ENCODE measurements at regions not wholly inside any gene's neighbourhood (a gene's known extent, or its start where the extent isn't known, plus 50 kb on each side); places are given as distances from the start of the nearest gene placed in this dataset.
"Not testable (repeated sequence)": the region's sequence is repeated elsewhere in the genome, so short reads cannot be mapped to it uniquely, and the experiment has no call there.

DNA sequence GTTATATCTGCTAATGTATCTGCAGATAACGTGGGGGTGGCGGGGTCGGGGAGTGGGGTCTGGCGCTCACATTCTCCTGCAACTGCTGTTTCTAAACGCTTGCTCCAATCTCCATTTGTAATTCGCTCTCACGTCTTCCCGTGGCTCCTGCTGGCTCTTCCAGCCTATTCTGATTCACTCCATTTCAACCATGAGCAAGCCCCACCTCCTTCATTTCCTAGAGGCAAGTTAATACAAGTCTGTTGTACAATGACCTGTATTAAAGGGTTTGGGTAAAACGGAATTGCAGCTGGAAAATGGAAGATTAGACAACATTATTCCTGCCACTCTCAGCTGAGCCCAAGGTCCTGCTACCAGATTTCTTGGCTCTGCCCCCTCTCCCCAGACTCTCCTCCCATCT lies 132.3 kb downstream of the CSNK2A3 start:
- no peak for DNase-seq (ENCODE audit: extremely low read depth, low read depth)

DNA sequence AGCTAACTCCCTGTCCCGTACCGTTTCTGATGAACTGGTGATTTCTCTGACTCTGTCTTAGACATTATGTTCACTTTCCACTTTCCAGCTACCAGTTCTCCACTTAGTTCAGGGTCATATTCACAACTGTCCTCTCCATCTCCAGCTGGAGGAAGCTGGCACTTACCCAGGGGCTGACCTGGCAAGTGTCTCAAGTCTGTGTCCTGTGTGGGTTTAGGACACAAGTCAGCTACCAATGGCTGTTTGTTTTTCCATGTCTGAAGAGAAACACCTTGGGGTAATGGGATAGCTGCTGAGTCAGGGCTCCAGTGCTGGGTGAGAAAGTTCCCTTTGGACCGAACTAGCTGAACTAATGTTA lies 134.4 kb downstream of the CSNK2A3 start:
- DNase-seq (ENCODE audit: extremely low read depth, low read depth), result no peak

DNA sequence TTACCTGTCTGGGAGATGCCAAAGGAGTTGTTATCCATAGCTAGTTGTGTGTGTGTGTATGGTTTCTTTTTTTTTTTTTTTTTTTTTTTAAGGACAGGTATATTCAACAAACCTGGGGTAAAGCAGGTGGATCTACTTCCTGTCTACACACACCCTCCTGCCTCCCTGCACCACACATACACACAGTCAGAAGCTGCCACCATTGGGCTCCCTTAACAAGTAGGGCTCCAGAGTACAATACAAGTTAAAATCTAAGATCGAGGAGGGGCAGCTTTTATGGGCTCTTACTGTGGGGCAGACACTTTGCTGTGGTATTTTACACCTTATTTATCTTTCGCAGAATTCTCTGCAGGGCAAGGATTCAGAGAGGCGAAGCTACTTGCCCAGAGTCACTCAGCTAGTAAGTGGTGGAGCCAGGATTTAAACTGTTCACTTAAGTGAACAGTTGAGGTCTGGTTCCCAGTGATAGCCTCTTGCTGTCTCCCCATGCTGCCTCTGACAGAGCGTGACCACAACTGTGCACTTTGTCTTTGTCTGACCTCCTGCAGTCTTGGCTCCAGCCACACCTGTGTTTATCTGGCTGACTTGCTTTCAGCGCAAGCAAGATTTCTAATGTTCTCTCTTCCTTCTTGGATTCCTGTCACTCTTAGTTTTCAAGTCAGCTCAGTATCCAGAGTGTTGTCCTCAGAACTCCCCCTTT lies 135.0 kb downstream of the CSNK2A3 start:
- DNase-seq (ENCODE audit: extremely low read depth, low read depth), result no peak

DNA sequence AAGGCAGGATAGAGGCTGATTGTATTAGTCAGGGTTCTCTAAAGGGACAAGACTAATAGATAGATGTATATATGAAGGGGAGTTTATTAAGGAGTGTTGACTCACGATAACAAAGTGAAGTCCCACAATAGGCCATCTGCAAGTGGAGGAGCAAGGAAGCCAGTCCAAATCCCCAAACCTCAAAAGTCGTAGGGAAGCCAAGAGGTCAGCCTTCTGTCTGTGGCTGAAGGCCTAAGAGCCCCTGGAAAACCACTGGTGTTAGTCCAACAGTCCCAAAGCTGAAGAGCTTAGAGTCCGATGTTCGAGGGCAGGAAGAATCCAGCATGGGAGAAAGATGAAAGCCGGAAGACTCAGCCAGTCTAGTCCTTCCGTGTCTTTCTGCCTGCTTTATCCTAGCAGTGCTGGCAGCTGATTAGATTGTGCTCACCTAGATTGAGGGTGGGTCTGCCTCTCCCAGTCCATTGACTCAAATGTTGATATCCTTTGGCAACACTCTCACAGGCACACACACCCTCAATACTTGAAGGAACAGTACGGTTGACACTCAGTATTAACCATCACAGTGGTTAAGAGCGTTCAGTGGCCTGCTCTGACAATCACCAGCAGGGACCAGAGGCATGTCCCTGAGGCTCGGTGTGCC lies 135.6 kb downstream of the CSNK2A3 start:
- no peak for DNase-seq (ENCODE audit: extremely low read depth, low read depth)

DNA sequence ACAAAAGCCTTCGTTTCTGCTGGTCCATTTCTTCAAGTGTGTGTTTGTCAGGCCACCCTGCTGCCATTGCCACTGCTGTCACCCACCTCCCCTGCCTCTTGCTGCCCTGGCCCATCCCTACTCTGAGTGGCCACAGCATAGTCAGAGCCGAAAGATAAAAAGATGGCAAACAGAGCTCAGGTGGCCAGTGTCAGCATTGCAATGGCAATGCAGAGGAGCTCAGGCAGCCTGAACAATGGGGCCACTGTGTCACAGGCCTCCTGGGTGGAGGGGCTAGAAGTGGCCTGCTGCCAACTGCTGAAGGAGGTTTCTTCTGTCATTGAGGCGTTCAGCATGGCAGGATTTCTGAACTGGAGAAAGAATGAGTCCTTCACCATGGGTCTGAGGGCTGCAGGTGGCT lies 137.1 kb downstream of the CSNK2A3 start:
- no peak for DNase-seq (ENCODE audit: extremely low read depth, low read depth)

DNA sequence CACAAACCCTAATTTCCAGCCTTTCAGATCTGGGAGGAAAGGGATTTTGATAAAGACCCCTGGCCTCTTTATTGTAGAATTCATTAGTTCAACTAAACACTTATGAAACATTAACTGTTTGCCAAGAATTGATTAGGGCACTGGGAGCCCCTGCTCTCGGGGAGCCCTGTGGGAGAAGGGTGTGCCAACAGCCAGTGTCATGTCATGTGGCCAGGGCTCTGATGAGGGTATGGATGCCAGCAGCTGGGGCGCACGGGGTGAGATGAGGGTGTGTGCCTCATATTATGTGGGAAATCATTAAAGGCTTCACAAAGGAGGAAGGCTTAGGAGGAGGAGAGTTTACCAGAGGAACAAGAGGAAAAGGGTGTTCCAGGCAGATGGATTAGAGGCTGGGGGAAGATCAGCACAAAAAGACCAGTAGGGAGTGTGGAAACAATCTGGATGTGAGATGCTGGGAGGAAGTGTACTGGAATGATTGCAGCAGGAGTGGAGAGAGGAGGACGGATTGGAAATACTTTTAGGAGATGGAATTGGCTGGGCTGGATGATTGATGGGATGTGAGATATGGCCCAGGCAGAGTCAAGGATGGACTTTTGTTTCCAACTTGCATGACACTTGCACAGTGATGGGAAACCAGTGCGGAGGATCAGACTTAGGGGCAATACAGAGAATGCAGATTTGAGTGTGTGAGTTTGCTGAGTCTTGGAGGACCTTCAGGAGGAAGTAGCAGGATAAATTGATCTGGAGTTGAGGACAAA lies 137.8 kb downstream of the CSNK2A3 start:
- DNase-seq (ENCODE audit: extremely low read depth, low read depth), result no peak

DNA sequence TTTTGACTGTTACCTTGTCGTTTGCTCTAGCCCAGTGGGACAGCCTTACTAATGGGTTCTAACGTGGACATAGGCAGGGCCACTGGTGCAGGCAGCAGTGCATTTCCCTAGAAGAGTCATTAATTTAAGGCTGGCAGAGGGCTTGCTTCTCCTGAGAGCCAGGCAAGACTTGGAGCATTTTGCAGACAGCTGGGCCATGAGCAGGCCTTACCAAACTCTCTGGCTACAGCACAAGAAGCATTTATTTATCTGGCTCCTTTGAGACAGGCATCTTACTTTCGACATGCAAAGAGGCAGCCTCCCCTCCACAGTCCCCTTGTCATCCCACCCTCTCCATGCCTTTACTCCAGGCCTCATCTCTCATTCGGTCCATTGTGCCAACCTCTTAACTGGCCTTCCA lies 139.9 kb downstream of the CSNK2A3 start:
- no peak for DNase-seq (ENCODE audit: extremely low read depth, low read depth)

DNA sequence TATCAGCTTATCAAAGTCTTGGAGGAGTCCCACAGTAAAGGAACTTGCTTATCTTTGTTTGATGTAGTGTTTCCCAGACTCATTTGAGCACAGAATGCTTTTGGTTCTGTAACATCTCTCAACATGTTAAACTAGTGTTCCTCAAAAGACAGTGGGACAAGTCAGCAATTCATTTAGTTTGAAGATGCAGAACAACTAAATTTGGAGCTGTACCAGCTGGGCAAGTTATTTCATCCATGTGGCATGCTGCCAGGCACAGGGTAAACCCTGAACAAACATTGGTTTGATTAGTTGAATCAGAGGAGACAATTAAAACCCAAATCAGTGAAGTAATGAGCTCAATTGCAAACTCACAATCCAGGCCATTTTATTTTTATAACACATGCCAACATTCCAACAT lies 141.2 kb downstream of the CSNK2A3 start:
- no peak for DNase-seq (ENCODE audit: extremely low read depth, low read depth)

DNA sequence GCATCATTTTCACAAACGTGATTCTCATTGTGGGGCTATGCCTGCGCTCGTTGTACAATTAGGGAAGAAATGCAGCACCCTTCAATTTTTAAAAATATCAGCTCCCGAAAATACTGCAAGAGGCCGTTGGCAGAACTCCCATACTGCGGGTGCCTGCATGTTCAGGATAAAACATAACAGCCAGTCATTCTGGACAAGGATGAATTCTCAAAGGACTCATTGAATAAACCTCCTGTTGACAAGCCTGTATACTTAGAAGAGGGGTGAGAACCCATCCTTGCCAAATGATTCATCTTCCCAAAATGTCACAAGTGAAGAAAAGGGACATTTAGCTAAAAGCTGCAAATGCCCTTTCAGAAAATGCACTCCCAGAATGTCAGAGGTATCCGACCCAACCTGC lies 141.9 kb downstream of the CSNK2A3 start:
- peak; percentile 24 for DNase-seq (ENCODE audit: extremely low read depth, low read depth)

DNA sequence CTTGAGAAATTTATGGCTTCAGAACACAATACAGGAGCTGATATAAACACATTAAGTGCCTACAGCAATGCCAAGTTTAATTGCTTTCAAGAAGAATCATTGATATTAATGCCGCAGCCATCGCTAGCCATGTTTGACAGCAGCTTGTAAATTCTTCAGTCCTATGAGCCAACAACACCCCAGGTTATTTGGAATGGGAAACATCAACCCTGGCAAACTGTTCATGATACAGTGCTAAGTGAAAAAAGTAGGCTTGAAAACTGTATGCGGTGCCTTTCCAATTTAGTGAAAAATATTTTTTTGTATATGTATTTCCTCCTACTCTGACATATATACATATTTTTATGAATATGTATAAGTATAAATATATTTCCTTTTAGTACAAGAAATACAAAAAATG lies 142.6 kb downstream of the CSNK2A3 start:
- DNase-seq (ENCODE audit: extremely low read depth, low read depth), result no peak

DNA sequence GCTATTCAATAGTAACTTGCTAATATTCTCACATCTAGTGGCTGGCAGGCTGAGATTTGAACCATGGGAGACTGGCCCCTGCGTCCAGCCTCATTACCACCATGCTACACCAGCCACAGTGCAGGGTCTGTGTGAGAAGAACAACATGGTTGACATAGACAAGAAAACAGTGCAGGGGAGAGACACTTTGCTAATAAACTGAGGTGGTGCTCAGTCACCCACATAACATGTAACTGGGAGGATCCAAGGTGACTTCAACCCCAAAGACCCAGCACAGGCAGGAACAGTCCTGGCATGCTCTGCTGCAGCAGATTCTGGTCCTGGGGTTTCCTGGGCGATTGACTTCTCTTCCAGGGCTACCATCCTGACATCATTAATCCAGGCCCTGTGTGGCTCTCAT lies 143.1 kb downstream of the CSNK2A3 start:
- DNase-seq (ENCODE audit: extremely low read depth, low read depth), result no peak

DNA sequence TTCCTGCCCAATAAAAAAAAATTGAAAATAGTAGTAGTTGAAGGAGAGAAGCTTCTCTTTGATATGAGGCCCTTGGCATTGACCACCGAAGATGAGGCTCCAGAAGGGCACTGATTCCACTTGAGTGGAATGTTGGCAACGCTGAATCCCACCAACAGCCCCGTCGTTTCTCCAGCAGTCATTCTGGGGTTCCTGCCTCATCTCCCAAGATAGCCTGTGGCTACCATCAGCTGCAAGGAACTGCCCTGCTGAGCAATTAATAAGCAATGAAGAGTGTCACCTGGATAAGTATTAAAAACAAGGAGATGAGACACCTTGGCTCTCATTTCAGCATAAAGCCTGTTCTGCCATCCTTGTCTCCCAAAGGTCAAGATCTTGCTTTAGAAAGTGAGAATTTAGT lies 144.1 kb downstream of the CSNK2A3 start:
- DNase-seq (ENCODE audit: extremely low read depth, low read depth), result no peak

DNA sequence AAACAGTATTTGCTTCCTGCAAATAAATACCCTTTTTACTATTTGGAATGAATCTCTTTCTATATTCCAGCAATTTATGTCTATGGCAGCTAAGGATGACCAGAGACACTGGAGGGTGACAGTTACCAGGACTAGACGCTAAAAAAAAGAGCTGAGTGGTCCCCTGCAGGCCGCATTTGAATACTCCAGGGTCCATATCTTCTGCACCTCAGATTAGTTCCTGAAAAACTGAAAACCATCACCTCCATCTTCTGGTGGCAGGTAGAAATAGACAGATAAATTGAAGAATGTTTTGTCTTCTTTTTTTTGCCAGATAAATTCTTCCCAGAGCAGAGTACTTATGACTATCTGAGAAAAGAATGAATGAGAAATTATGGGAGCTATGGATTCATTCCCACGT lies 145.6 kb downstream of the CSNK2A3 start:
- DNase-seq (ENCODE audit: extremely low read depth, low read depth), result no peak

DNA sequence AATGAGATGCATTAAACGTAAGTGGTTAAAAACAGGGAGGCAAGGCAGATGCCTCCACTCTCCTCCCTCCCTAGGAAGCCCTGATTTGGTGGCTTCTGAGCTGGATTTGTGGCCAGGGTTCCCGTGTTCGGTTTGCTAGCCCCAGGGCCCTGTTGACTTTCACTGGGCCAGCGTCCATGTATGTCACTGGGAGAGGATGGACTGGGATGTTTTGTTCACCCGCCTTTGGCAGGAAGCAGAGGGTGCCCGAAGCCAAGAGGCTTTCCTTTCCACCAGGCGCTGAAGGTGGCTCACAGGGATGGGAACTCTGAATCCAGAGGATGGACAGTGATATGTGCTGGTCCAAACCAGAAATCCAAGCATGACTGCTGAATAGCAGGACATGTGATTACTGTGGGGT lies 146.6 kb downstream of the CSNK2A3 start:
- no peak for DNase-seq (ENCODE audit: extremely low read depth, low read depth)

DNA sequence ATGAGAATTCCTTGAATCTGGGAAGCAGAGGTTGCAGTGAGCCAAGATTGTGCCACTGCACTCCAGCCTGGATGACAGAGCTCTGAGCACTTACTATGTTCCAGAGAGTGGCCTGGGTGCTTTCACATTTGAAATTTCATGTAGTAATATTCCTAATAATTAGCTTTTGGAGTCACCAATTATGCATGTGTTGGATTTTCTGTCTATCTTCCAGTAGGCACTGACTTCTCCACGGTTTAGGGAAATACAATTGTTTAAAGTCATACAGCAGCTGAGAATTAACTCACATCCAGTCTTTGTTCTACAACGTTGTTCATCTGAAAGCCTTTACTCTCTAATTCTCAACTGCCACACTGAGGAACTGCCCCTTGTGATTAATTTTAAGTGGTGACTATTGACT lies 150.2 kb downstream of the CSNK2A3 start:
- DNase-seq (ENCODE audit: extremely low read depth, low read depth), result no peak

DNA sequence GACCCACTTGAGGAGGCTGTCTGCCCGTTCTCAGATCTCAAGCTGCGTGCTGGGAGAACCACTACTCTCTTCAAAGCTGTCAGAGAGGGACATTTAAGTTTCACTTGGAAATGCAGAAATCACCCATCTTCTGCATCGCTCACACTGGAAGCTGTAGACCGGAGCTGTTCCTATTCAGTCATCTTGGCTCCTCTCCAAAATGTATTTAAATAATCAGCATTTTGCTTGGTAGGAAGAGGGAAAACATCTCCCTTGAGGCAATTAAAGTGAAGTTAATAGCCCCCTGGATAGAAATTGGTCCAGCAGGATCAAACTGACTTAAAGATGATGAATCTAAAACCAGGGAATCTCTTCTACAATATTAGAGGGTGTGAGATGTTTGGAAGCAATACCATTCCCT lies 151.7 kb downstream of the CSNK2A3 start:
- DNase-seq (ENCODE audit: extremely low read depth, low read depth), result not testable (repeated sequence)

DNA sequence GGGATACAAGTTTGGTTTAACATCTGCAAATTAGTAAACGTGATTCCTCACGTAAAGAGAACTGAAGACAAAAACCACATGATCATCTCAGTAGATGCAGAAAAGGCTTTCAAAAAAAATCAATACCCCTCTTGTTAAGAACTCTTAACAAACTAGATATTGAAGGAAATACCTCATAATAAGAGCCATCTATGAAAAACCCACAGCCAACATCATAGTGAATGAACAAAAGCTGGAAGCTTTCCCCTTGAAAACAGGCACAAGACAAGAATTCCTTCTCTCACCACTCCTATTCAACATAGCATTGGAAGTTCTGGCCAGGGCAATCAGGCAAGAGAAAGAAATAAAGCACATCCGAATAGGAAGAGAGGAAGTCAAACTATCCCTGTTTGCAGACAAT lies 160.5 kb downstream of the CSNK2A3 start:
- DNase-seq (ENCODE audit: extremely low read depth, low read depth), result no peak

DNA sequence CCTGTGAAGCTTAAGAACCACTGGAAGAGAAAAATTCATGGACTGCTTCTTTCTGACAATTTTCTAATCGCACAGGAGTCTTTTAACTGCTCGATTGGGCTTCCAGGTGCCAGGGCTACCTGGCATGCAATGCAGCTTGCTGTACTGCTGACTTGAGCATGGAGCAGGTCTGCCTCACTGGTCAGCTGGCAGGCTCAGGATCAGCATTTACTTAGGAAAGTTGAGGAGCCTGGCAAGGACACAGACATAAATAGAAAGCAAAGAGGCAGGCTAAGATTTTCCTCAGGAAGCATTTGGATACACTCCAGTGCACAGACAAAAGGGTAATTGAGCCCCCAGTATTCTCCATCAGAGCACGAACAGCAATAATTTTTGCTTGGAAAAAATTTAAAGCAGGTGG lies 163.5 kb downstream of the CSNK2A3 start:
- no peak for DNase-seq (ENCODE audit: extremely low read depth, low read depth)

DNA sequence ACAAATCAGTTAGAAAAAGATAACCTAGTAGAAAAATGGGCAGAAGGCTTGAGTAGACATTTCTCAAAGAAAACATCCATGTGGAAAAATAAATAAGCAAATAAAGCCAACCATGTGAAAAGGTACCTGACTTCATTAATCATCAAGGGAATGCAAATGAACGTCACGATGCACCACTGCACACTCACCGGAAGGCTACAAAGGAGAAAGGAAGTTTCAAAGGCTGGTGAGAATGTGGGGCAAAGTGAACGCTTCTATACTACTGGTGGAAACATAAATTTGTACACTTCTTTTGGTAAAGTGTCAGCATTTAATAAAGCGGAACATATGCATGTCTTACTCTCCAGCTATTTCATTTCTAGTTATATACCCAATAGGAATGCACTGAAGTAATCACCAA lies 166.8 kb downstream of the CSNK2A3 start:
- DNase-seq (ENCODE audit: extremely low read depth, low read depth), result no peak

DNA sequence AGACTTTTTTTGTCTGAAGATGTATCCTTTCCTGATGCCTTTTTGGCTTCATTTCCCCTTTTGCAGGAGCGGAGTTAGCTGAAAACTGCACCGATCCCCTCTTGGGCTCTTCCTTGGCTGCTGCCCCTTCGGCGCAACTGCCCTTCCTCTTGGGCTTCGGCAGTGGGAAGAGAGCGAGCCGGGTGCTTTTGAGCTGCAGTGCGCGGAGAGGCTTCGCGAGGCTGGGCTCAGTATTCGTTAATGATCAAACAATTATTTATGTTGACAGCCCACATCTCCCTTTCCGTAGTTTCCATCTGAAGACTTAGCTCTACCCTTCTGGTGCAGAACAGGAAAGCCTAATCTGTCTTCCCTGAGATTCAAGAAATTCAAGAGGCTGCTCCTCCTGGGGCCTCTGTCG lies 170.8 kb downstream of the CSNK2A3 start:
- DNase-seq (ENCODE audit: extremely low read depth, low read depth), result no peak

DNA sequence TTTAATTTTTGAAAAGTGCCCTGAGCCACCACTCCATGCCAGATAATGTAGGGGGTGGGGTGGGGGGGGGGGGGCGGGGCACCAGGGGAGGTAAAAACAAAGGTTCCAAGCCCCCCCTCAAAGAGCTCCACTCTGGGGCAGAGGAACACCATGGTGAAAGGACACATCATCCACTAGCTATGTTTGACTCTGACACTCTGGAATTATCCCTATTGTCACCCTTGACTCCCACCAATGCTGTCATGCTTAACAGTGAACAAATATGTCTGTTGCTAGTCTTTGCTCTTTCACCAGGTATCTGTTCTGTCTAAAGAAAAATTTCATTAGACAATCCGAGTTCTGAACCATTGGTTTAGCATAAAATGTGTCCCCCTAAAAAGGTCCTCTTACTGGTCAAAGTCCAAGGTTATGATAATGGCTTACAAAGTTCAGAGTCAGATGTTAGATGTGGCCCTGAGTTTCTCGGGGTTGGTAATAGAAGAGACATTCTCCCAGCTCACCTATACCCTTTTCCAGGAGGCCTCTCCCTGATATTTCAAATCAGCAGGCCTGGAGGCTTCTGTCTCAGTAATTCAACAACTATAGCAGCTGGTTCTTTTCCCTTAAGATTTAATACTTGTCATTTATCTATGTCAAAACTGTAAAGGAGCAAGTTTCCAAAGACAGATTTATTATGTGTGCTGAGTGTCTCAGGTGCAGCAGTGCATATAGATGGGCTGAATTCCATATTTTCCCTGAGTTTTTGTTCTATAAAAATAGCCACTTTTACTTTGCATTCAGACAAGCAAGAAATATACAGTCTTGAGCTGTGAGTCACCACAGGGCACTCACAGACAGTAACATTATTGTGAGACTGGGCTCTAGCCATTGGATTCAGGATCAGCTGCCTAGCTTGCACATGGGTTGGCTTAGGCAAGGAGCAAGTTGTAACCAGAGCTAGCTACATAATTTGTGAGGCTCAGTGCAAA lies 174.1 kb downstream of the CSNK2A3 start:
- no peak for DNase-seq (ENCODE audit: extremely low read depth, low read depth)
